Right lobe of liver (tissue), 4 donors: ENCODE measurements at regions not wholly inside any gene's neighbourhood (a gene's known extent, or its start where the extent isn't known, plus 50 kb on each side); places are given as distances from the start of the nearest gene placed in this dataset.

Experiments used
- CTCF ChIP-seq, 4 donors: fragments of 200-600 bp in 3 of 4; fragments of 450-650 bp in 1 of 4; IDR thresholded peaks; one replicate each; pipeline versions ENCODE4 v1.5.1 to v1.8.0; 2016 to 2022; ENCODE audit warnings: antibody characterized with exemption in 4 of 4, mild to moderate bottlenecking in 2 of 4
- POLR2A ChIP-seq: fragments of 450-650 bp; IDR thresholded peaks from one replicate; pipeline ENCODE4 v1.6.1; 2017; ENCODE audit warnings: antibody characterized with exemption, mild to moderate bottlenecking
- donor health status: DM: no; HTN: no; CAD: no.
- donor health status: DM: no; HTN: no; CAD: no.
- donor health status: DM: no; HTN: yes; CAD: no.

- TF ChIP-seq CTCF (IDR thresholded peaks at IDR 0.05) (no peak), POLR2A (no peak)
Observed at GRCh38 chr7:81154565-81154964, 235.7 kb upstream of the SEMA3C start.
